ENCODE measurements at regions not wholly inside any gene's neighbourhood (a gene's known extent, or its start where the extent isn't known, plus 50 kb on each side); places are given as distances from the start of the nearest gene placed in this dataset.

DNA sequence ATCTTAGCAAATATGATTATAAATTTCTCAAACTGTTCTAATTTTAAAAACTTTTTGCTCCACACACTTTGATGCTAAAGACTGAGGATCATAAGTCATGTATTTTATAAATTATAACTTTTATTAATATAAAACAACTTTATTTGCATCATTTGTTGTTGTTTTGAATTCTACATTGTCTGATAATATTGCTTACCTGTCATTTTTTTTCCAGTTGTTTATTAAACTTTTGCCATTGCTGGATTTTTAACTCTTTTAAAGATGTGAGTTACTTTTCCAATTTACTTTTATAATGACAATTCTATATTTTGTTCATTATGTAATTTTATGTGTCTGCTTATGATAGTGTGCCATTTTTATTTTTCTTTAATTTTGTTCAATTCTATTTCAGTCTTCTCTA, 2071.2 kb upstream of the C9orf72 start:
- Histone ChIP-seq H3K9ac (no peak overlapping the region), H3K4me1 (no peaks in the 10 kb centered on the region), H3K27ac (no peak overlapping the region), H3K9me3 (replicated peaks in 1 of 11) (no peaks in the 10 kb centered on the region), H3K36me3 (no peaks in the 10 kb centered on the region), H3K4me2 (no peak overlapping the region), H3K27me3 (no peaks in the 10 kb centered on the region), H3K4me3 (no peak overlapping the region), H4K20me1 (no peaks in the 10 kb centered on the region)
- no peak for TF ChIP-seq Cebpa-rat (IDR thresholded peaks at IDR 0.05)

DNA sequence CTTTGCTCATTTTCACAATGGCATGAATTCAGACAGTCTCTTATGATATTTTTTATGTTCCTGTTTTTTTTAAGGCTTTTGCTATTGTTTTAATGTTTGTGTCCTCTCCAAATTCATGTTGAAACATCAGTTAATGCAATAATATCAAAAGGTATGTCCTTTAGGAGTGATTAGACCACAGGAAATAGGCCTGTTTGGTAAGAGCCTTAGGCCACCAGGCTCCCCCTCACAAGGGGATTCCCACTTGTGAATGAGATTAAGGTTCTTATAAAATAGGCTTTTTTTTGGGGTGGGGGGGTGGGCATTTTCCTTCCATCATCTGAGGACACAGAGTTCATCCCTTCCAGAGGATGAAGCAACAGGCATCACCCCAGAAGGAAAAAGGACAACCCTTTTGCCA, 2074.2 kb upstream of the C9orf72 start:
- no peaks in the 10 kb centered on the region for H3K27me3 ChIP-seq
- H3K9ac ChIP-seq = no peak overlapping the region
- no peak for TF ChIP-seq Cebpa-rat (IDR thresholded peaks at IDR 0.05)
- H3K4me1 ChIP-seq = no peaks in the 10 kb centered on the region
- no peaks in the 10 kb centered on the region for H3K36me3 ChIP-seq
- no peaks in the 10 kb centered on the region for H4K20me1 ChIP-seq
- no peak overlapping the region for H3K4me3 ChIP-seq
- no peak overlapping the region for H3K4me2 ChIP-seq
- no peaks in the 10 kb centered on the region for H3K9me3 ChIP-seq (replicated peaks in 1 of 11)
- H3K27ac ChIP-seq = no peak overlapping the region

DNA sequence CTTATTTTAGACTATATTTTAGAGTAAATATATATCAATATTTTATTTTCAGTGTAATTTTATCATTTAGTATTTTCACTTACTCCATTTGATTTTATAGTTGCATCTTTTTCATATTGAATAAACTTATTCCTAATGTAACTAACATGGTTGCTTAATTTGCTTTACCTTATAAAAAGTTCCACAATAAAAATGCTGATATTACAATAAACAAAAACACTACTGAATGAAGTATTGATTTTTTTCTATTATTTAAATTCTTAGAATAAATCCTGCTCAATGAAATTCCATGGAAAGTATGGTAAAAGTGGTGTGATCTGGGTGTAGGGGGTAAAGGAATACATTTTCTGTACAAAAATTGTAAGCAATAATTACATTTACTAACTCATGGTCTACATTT, 2074.9 kb upstream of the C9orf72 start:
- Histone ChIP-seq H3K27ac (no peak overlapping the region), H3K36me3 (no peaks in the 10 kb centered on the region), H3K9ac (no peak overlapping the region), H4K20me1 (no peaks in the 10 kb centered on the region), H3K27me3 (no peaks in the 10 kb centered on the region), H3K4me2 (no peak overlapping the region), H3K9me3 (replicated peaks in 1 of 11) (no peaks in the 10 kb centered on the region), H3K4me3 (no peak overlapping the region), H3K4me1 (no peaks in the 10 kb centered on the region)
- no peak for TF ChIP-seq Cebpa-rat (IDR thresholded peaks at IDR 0.05)

DNA sequence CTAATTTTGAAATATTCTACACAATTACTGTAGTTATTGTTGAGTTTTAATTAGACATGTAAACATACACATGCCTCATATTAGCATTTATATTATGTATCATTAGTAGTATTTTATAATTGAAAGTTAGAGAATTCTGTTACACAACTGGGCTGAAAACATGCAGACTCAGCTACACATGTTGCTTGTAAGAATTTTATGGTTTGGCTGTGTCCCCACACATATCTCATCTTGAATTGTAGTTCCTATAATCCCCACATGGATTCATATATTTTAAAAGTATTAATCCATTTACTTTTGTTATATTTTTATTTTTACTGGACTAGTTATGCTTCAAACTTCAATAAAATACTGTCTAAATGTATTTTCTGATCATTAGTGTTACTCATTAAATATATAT, 2075.3 kb upstream of the C9orf72 start:
- H3K9ac ChIP-seq = no peak overlapping the region
- H3K4me3 ChIP-seq = no peak overlapping the region
- H3K27ac ChIP-seq = no peak overlapping the region
- TF ChIP-seq Cebpa-rat (IDR thresholded peaks at IDR 0.05) = no peak
- no peaks in the 10 kb centered on the region for H4K20me1 ChIP-seq
- no peaks in the 10 kb centered on the region for H3K9me3 ChIP-seq (replicated peaks in 1 of 11)
- no peaks in the 10 kb centered on the region for H3K36me3 ChIP-seq
- H3K4me2 ChIP-seq = no peak overlapping the region
- H3K4me1 ChIP-seq = no peaks in the 10 kb centered on the region
- no peaks in the 10 kb centered on the region for H3K27me3 ChIP-seq

DNA sequence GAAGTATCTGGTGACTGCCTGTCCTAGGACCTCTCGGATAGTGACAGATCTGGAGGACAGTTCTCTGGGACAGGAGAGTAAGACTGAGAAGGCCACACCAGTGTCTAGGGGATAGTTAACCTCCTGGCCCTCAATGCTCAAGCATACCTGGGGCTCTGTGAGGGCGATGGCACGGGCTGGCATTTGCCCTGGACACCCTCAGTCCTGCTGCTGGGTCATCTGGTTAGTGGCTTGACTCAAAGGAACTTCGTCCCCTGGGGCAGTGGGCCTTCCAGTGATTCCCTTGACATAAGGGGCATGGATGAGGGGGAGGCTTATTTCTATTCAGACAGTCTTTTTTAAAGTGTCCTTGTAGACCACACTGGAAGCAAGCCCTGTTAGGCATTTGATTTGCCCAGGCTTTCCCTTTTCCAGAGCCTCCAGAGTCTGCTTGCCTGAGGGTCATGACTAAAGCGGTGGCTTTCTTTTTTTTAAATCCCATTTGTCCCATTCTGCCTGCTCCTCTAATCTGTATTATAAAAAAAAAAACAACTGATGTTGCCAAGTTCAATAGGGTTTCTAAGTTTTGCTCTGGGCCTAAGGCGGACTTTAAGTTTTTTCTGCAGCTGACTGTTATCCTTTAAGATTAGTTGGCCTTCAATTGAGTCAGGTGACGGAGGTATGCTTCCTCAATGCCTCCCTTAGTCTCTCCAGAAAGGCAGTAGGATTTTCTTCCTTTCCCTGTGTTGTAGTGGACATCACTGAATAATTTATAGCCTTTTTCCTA, 2083.5 kb upstream of the C9orf72 start:
- Histone ChIP-seq H3K27ac (no peak overlapping the region), H4K20me1 (no peaks in the 10 kb centered on the region), H3K27me3 (no peaks in the 10 kb centered on the region), H3K9ac (no peak overlapping the region), H3K4me3 (no peak overlapping the region), H3K4me2 (no peak overlapping the region), H3K9me3 (replicated peaks in 1 of 11) (no peaks in the 10 kb centered on the region), H3K4me1 (no peaks in the 10 kb centered on the region), H3K36me3 (no peaks in the 10 kb centered on the region)
- no peak for TF ChIP-seq Cebpa-rat (IDR thresholded peaks at IDR 0.05)

DNA sequence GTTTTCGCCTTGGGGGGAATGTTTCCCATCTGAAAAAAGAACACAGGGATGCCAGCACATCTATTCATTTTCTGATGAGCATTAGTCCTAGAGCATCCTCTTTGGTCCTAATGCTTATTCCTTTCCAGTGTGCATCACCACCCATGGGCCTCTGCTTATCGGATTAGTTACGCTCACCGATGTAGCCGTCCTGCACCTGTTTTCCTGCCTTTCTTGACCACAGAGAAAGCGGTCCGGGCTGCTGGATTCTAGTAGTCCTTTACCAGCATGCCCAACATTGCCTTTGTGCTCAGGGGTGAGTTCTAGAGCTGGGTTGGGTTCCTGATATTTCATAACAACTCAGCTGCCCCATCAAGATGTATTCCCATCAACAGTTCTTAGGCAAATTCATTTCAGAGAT, 2084.5 kb upstream of the C9orf72 start:
- H3K36me3 ChIP-seq = no peaks in the 10 kb centered on the region
- no peak for TF ChIP-seq Cebpa-rat (IDR thresholded peaks at IDR 0.05)
- no peaks in the 10 kb centered on the region for H3K27me3 ChIP-seq
- H3K9ac ChIP-seq = no peak overlapping the region
- H3K9me3 ChIP-seq (replicated peaks in 1 of 11) = no peaks in the 10 kb centered on the region
- H3K4me2 ChIP-seq = no peak overlapping the region
- H4K20me1 ChIP-seq = no peaks in the 10 kb centered on the region
- H3K27ac ChIP-seq = no peak overlapping the region
- H3K4me3 ChIP-seq = no peak overlapping the region
- H3K4me1 ChIP-seq = no peaks in the 10 kb centered on the region

DNA sequence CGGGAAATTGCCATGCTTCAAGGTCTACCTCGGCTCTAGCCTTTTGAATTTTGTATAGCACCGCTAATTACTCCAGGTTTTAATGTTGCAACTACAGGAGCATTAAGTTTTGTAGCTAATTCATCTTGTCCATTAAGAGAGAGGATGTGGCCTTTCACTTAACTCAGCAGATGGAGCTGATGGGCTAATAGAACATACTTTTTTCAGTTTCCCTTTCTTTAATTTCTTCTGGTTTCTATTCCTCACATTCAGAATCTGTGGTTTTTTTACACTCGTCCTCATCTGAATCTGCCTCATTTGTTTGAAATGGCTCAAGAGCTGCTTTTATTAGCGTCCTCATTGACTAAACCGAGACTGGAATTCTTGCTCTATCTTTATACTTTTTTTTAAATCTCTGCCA, 2085.7 kb upstream of the C9orf72 start:
- Histone ChIP-seq H3K9me3 (replicated peaks in 1 of 11) (no peaks in the 10 kb centered on the region), H3K4me2 (no peak overlapping the region), H3K27me3 (no peaks in the 10 kb centered on the region), H3K9ac (no peak overlapping the region), H3K4me3 (no peak overlapping the region), H3K36me3 (no peaks in the 10 kb centered on the region), H4K20me1 (no peaks in the 10 kb centered on the region), H3K4me1 (no peaks in the 10 kb centered on the region), H3K27ac (no peak overlapping the region)
- no peak for TF ChIP-seq Cebpa-rat (IDR thresholded peaks at IDR 0.05)

DNA sequence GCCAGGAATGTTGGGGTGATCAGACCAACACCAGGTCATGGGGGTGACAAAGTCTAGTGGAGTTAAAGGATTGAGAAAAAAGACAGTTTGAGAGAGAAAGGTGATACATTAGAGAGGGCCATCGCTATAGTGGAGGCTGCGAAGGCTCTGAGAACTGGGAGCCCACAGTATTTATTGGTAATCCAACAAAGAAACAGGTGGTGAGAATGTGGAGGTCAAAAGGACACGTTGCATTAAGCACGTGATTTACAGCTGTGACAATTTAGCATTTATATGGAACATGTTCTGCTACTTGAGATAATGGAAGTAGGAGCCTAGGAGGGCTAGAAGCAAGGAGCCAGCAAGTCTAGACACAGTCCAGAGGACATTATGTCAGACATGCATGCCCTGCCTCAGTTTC, 2086.5 kb upstream of the C9orf72 start:
- Histone ChIP-seq H3K27me3 (no peaks in the 10 kb centered on the region), H3K4me2 (no peak overlapping the region), H3K36me3 (no peaks in the 10 kb centered on the region), H3K9ac (no peak overlapping the region), H3K4me3 (no peak overlapping the region), H3K27ac (no peak overlapping the region), H3K4me1 (no peaks in the 10 kb centered on the region), H3K9me3 (replicated peaks in 1 of 11) (no peaks in the 10 kb centered on the region), H4K20me1 (no peaks in the 10 kb centered on the region)
- peak in 1 of 11 experiments; percentile 49; a peak in 1 of 22 replicates for TF ChIP-seq Cebpa-rat (IDR thresholded peaks at IDR 0.05)

DNA sequence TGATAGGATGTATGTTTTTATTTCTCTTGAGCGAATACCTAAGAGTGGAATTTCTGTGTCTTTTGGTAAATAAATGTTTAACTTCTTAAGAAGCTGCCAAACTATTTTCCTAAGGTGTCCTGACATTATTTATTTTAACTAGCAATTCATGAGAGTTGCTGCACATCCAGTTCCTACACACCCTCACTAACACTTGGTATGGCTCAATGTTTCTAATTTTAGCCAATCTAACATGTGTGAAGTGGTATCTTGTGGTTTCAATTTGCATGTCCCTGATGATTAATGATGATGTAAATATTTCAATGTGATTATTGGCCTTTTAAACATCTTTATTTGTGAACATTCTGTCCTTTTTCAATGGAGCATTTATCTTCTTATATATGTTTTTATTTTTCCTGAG, 2095.5 kb upstream of the C9orf72 start:
- Histone ChIP-seq H3K9ac (no peak overlapping the region), H3K27ac (no peak overlapping the region), H3K4me1 (no peaks in the 10 kb centered on the region), H4K20me1 (no peaks in the 10 kb centered on the region), H3K4me2 (no peak overlapping the region), H3K27me3 (no peaks in the 10 kb centered on the region), H3K4me3 (no peak overlapping the region), H3K9me3 (replicated peaks in 1 of 11) (no peaks in the 10 kb centered on the region), H3K36me3 (no peaks in the 10 kb centered on the region)
- TF ChIP-seq Cebpa-rat (IDR thresholded peaks at IDR 0.05) = no peak

DNA sequence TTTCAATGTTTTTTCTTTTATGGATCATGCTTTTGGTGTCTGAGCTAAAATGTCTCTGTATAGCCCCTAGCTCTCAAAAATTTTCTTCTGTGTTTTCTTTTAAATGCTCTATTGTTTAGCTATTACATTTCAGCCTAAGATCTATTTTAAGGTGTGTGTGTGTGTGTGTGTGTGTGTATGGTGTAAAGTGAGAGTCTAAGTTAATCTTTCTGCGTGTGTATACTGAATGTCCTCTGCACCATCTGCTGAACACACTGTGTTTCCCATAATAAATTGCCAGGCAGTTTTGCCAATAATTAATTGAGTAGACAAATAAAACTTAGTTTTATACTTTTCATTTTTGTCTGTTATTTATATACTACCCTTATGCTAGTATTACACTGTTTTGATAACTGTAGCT, 2096.3 kb upstream of the C9orf72 start:
- Histone ChIP-seq H3K9ac (no peak overlapping the region), H3K4me1 (no peaks in the 10 kb centered on the region), H3K4me3 (no peak overlapping the region), H3K4me2 (no peak overlapping the region), H4K20me1 (no peaks in the 10 kb centered on the region), H3K36me3 (no peaks in the 10 kb centered on the region), H3K9me3 (replicated peaks in 1 of 11) (no peaks in the 10 kb centered on the region), H3K27me3 (no peaks in the 10 kb centered on the region), H3K27ac (no peak overlapping the region)
- TF ChIP-seq Cebpa-rat (IDR thresholded peaks at IDR 0.05) = no peak
